ENCODE measurements at regions not wholly inside any gene's neighbourhood (a gene's known extent, or its start where the extent isn't known, plus 50 kb on each side); places are given as distances from the start of the nearest gene placed in this dataset.

DNA sequence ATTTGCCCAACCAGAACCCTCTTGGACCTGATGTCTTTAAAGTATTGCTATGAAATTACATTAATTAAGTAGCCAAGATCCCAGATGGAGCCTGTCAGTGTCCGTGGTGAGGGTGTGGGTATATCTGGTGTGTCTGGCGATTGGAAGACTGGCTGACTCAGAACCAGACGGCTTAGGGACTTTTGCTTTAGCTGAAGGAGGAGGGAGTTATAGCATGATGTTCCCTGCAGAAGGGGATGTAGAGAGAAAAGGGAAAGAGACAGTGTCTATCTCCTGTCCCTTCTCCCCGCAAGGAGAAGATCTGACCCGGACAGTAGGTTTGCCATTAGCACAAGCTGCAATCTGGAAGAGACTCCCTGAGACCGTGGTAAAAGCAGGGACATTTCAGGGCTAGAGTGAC lies 60.6 kb downstream of the POU3F3 start:
- TF ChIP-seq, protein P1, sequence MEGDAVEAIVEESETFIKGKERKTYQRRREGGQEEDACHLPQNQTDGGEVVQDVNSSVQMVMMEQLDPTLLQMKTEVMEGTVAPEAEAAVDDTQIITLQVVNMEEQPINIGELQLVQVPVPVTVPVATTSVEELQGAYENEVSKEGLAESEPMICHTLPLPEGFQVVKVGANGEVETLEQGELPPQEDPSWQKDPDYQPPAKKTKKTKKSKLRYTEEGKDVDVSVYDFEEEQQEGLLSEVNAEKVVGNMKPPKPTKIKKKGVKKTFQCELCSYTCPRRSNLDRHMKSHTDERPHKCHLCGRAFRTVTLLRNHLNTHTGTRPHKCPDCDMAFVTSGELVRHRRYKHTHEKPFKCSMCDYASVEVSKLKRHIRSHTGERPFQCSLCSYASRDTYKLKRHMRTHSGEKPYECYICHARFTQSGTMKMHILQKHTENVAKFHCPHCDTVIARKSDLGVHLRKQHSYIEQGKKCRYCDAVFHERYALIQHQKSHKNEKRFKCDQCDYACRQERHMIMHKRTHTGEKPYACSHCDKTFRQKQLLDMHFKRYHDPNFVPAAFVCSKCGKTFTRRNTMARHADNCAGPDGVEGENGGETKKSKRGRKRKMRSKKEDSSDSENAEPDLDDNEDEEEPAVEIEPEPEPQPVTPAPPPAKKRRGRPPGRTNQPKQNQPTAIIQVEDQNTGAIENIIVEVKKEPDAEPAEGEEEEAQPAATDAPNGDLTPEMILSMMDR (IDR thresholded peaks at IDR 0.05), result no peak
- TF ChIP-seq EZH2 (IDR thresholded peaks at IDR 0.05; ENCODE audit: borderline replicate concordance, insufficient read depth, low read depth, low read length, poor library complexity, severe bottlenecking), result no peak
